Medulla oblongata (tissue), 1 donor: ENCODE measurements at regions not wholly inside any gene's neighbourhood (a gene's known extent, or its start where the extent isn't known, plus 50 kb on each side); places are given as distances from the start of the nearest gene placed in this dataset.
"Not testable (repeated sequence)": the region's sequence is repeated elsewhere in the genome, so short reads cannot be mapped to it uniquely, and the experiment has no call there.

Experiments
- DNase-seq: peaks from one replicate; pipeline ENCODE4 v3.0.0-alpha.2; 2015; ENCODE audit errors: extremely low spot score

DNA sequence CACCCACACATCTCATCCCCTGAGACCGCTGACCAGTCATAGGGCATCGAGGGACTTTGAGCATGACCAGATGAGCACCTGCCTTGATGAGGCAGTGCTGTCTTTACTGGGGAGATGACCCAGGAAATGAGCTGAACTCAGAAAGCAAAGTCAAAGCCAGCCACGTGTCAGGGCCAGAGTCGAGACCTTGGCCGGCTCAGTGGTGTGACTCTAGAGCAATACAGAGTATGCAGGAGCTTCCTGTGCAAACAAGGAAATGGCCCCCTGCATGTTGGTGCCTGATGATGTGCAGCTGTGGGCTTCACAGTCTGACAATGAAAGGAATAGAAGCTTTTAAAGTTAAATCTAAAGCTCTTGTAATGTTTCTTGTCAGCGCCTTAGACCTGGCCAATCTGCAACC, 332.9 kb downstream of the PCNX1 start:
- DNase-seq, result no peak

DNA sequence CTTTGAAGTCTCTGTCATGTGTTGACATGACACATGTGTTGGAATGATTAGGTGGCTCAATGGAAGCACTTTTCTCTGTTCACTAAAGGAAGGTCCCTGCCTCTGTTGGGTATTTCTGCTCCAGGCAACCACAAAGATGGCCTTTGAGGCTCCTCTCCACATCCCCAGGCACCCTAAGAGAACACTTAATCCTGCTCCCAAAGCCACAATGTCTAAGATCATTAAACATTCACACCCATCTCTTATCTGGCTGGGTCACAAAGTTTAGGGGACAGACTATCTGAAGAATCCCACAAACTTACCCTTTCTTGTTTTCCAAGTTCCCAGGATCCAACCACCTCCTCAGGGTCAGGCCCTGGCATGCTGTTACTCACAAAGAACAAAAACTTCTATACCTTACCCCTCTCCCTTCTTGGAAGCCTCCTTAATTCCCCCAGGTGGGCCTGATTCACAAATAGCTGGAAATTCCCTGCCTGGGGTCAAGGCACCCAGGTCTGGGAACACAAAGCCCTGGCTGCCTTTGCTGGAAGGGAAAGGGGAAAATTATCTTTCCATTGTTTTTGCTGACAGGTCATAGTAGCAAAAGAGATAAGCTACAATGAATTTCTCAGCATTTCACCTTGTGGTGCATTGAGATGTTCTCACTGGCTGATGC, 333.7 kb downstream of the PCNX1 start:
- no peak for DNase-seq

DNA sequence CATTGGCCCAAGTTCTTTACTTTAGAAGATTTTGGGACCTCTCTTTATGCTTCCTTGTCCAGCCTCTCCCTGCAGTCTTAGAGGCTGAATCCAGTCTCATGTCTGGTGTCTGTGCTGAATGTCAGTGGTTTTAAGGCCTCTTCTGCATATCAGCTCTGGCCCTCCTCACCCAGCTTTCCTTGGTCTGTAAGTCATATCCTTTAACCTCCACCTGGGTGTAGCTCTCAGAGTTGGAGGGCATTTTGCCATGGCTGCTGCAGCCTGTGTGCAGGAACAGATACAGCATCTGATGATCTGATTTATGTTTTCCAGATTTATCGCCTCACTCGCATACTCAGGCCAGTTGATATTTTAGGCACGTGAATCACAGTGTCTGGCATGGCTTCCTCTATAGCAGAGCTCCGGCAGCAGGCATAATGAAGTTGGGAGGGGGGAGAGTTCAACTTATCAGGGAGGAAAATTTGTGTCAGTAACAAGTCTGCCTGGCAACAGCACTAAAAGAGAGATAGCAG, 335.0 kb downstream of the PCNX1 start:
- DNase-seq, result no peak

DNA sequence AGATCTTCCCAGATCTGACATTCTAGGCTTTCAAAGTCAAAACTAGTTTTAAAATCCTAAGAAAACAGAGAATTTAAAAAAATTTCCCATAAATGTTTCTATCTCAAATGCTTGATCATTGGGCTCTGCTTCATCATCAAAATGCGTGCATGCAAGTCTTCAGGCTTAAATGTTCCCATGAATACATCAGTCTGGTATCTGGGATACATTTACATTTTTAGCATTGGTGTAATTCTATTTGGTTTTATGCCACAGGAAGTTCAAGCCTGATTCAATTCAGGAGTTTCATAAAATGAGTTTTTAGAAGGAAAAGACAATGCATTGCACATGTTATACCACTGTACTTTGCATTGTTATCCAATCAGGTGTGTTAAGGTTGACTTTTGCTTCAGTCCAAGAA, 336.4 kb downstream of the PCNX1 start:
- DNase-seq, result no peak

DNA sequence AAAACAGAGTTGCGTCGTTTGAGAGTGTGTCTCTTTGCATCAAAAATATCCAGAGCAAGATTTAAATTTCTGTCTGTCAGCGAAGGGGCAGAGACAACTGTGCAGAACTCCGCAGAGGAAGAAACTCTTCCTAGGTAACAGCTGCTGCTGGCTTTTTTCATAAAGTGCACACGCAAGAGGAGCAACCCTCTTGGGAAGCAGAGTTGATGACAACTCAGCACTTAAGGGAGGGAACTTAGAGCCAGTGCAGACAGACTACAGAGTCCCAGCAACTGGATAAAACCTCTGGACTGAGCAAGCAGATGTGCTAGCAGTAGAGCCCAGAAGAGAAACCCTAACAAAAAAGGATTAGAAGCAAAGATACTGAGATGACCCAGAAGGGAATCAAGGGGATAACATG, 337.1 kb downstream of the PCNX1 start:
- DNase-seq, result no peak

DNA sequence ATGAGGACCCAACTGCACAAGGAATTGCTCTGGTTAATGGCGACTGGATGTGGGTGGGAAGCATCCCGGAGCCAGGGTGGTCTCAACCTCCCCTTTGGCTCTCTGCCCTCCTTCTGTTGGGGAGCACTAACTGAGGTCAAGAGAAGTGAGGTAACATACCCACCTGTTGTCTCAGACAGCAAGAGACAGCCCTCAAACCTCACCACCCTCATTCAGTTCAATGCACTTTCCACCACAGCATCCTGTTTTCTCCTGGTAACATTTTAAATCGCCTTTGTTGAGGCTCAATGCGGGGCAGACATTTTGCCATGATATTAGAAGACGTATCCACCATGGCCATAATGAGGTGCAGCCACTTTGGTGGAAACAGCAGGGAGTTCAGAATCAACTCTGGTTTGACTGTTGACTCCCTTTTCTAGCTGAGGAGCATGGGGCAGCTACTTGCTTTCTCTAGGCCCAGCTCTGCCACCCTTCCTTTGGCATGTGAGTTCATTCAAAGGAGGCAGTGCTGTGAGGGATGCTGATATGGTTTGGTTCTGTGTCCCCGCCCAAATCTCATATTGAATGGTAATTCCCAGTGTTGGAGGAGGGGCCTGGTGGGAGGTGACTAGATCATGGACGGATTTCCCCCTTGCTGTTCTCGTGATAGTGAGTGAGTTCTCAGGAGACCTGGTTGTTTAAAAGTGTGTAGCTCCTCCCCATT, 338.6 kb downstream of the PCNX1 start:
- DNase-seq, result no peak

DNA sequence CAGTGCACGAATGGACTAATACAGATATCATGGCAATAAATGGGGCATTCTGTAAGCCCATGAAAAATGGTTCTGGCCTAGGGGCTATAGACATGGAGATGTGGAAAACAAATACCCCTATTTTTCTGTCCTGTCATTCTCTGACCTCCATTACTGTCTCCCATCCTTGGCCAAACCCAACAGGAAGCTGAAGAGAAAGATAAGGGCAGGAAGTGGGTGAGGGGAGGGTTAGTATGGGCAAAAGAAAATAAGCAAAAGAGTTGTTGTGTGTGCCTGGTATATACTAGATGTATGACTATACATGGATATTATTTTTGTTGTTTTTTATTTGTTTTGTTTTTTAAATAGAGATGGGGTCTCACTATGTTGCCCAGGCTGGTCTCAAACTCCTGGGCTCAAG, 339.3 kb downstream of the PCNX1 start:
- DNase-seq, result no peak

DNA sequence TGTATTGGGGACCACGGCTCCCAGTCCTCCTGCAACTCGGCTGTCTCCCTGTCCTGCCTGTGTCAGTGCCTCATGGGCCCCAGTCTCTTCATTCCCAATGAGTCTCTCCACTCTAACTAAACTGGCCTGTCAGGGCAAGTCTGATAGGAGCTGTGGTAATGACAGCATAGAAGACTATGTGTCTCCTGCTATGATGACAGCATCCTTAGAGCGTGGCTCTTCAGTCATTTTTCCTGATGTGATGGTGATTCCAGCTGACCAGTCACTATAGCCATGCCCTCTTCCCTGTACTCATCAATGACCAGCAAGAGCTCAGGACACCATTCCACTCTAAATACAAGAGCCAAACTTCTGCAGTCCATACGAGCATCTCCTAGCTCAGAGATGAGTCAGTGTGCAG, 339.8 kb downstream of the PCNX1 start:
- no peak for DNase-seq

DNA sequence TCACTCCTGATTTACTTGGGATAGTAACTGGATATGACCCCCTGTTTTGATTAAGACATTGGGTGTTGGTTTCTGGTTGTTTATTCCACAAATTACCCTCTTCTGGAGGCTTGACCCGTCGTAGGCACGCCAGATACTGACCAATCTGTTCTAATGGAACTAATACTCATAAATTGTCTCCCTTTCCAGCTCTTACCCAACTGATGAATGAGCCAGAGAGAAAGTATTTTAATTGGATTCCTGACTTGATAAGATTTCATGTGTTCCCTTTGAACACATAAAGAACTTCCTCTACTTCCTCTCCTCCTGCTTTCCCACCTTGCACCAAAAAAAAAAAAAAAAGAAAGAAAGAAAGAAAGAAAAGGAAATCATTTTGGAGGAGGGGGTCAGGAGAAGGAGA, 340.9 kb downstream of the PCNX1 start:
- no peak for DNase-seq

DNA sequence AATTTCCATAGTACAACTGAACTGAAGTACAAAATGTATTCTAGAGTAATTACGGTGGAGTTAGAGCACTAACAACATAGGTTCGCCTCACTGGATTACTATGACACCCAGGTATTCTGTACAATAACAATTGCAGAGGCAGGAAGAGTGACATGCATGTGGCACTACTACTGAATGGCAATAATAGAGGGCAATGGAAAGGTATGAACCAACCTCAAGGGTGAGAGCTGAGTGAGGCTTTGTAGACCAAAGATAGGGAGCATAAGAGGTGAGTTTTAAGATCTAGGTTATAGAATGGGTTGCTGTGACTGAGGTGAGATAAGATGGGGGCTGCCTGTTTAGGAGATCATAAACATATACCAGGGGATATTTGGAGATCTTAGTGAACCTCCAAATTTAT, 343.1 kb downstream of the PCNX1 start:
- no peak for DNase-seq

DNA sequence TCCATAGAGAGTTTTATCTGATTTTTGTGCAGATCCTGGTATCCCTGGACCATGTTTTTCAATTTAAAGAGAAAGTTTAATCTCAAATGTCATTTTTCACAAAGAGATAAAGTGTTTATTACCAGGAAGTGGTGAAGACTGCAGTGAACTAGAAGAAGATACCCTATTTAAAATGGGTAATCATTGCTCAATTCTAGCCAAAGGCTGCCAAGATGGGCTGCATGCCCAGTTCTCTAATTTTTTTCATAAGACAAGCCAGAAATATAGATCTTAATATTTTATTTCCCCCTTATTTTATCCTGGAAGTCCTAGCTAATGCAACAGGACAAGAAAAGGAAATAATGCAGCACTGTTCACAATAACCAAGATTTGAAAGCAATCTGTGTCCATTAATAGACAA, 343.5 kb downstream of the PCNX1 start:
- DNase-seq, result no peak

DNA sequence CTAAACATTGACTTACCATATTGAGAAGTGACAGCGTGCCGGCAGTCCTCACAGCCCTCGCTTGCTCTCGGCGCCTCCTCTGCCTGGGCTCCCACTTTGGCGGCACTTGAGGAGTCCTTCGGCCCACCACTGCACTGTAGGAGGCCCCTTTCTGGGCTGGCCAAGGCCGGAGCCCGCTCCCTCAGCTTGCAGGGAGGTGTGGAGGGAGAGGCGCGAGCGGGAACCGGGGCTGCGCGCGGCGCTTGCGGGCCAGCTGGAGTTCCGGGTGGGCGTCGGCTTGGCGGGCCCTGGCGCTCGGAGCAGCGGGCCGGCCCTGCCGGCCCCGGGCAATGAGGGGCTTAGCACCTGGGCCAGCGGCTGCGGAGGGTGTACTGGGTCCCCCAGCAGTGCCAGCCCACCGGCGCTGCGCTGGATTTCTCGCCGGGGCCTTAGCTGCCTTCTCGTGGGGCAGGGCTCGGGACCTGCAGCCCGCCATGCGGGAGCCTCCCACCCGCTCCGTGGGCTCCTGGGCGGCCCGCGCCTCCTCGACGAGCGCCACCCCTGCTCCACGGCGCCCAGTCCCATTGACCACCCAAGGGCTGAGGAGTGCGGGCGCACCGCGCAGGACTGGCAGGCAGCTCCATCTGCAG, 346.9 kb downstream of the PCNX1 start:
- DNase-seq, result not testable (repeated sequence)

DNA sequence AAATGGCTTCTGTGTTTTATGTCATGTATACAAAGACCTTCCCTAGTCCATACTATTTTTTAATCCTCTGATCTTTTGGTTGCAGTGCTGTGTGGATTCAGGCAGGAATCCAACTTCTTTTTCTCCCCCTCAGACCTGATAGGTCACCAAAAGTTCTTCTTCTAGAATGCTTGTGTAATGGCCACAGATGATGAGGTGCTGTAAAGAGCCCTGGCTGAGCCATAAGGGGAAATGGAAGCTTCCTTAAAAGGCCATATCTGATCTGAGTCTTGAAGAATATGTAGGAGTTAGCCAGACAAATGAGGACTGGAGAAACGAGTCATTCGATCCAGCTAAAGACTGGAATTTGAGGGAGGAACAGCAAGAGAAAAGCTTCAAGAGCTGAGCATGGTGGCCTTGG, 353.9 kb downstream of the PCNX1 start:
- DNase-seq, result no peak

DNA sequence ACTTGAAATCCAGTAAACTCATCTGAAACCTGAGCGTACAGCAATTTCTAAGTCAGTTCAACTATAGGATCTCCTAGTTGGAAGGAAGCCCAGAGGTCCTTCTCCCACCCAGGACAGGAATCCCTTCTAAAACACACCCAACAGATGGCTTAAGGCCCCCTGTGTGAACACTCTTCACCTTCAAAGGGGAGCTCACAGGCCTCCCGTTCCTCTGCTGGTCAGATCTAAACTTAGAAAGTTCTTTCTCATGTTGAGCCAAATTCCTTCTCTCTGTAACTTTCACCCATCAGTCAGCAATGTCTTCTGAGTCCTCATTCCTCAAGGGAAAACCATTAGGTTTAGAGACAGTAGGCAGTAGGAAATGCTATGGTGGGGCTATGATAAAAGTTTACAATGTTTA, 355.2 kb downstream of the PCNX1 start:
- DNase-seq, result no peak

DNA sequence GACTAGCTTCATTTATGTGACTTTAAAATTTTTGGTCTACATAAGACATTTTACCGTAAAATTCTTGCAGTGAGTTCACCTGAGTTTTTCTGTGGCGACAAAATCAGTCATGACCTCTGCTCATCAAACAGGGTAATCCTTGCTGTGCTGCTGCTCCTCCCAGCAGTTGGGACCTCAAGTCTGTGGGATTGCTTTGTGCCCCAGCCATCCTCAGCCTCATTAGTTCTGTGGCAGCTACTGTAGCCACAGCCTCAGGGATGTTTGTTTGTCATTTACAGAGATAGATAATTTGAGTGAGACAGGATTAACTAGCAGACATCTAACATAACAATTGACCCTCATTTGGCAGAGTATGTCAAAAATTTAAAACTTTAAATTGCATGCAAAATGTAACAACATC, 357.0 kb downstream of the PCNX1 start:
- DNase-seq, result no peak

DNA sequence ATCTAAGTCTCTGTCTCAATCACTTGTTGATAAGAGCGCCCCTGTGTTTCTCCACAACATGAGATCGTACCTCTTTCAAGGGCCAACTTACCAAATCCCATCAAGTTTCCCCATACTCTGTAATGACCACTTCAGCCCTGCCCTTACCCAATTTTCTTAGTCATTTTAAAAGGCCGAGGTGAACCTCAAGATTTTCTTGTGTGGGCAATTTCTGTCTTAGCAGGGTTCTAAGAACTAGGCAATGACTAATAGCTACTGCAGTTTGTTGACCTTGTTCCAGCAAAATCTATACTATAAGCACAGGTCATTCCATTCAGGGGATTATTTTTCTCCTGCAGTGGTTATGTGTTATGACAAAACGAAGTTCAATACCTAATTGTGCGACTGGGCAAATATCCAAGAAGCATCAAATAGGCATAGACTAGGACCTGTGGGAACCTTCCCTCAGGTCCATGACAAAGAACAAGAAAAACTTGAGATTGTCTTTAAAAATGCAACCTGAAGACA, 359.8 kb downstream of the PCNX1 start:
- no peak for DNase-seq

DNA sequence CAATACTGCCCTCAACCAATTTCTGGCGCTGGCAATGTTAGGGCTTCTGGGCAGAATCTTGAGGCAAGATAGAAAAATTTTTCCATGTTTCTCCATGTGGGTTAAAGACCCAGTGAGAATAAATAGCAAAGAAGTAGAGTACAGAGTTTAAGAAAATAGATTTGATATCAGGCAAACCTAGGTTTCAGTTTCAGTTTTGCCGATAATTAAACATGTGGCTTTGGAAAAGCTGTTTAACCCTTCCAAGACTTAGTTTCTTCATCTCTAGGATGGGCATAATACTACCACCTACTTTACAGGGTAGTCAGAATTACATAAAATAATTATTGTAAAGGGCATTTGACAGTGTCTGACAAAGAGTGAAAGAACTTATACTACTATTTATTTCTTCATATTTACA, 360.4 kb downstream of the PCNX1 start:
- no peak for DNase-seq

DNA sequence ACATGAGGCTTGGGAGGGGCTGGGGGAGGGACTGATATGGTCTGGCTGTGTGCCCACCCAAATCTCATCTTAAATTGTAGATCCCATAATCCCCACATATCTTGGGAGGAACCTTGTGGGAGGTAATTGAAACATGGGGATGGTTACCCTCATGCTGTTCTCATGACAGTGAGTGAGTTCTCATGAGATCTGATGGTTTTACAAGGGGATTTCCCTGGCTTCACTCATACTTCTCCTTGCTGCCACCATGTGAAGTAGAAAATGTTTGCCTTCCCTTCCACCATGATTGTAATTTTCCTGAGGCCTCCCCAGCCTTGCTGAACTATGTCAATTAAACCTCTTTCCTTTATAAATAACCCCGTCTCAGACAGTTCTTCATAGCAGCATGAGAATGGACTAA, 362.9 kb downstream of the PCNX1 start:
- DNase-seq, result no peak

DNA sequence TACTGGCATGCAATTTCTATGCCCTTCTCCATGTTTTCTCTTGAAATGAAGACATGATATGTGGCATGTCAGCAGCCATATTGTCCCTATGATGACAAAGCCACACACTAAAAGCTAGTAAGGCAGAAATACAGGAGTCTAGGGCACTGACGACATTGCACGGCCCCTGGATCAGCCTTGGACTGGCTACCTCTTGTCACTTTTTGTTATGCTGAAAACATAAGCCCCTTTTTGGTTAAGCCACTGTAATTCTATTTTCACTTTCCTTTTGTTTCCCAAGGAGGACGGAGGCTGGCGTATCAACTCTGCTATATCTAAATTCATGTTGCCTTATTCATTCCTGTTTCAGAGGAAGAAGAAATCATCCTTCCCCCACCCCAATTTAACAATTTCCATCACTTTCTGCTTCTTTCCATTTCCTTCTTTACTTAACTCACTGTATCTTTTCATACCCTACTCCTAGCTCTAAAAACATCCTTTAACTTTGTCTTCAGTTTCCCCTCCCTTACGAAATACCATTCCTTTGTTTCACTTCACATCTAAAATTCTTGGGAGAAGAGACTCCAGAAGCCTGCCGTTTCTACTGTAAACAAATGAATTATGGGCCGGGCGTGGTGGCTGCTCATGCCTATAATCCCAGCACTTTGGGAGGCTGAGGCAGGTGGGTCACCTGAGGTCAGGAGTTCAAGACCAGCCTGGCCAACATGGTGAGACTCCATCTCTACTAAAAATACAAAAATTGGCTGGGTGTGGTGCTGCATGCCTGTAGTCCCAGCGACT, 364.1 kb downstream of the PCNX1 start:
- no peak for DNase-seq

DNA sequence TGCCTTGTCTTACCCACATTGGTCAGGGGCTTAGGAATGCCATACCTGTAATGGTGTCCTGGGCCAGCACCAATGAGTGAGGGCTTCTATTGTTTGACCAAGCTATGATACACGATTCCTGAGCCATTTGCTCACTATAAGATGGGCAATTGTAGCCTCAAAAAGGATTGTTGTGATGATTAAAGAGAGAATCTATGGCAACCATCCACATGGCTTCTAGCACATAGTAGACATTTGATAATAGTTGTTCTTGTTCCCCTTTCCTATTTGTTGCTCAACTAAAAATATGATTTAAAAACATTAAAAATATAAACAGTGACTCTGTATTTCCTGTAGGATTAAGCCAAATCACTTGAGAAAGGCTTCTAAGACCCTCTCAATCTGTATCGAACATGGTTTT, 366.1 kb downstream of the PCNX1 start:
- no peak for DNase-seq

DNA sequence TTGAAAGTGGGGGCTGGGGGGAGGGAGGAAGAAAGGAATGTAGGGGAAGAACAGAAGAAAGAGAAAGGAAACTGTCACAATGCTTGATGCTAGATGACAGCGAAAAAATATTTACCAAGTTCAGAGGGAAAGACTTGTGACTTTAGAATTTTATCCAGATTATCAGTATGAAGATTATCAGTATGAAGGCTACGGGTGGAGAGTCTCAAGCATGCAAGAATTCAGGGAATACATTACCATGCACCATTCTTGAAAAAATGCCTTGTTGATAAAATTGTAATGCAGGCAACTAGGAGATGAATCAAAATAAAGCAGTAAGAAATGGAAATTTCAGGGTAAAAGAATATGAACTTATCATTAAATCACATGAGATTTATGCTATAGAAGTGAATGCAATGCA, 376.8 kb downstream of the PCNX1 start:
- DNase-seq, result no peak

DNA sequence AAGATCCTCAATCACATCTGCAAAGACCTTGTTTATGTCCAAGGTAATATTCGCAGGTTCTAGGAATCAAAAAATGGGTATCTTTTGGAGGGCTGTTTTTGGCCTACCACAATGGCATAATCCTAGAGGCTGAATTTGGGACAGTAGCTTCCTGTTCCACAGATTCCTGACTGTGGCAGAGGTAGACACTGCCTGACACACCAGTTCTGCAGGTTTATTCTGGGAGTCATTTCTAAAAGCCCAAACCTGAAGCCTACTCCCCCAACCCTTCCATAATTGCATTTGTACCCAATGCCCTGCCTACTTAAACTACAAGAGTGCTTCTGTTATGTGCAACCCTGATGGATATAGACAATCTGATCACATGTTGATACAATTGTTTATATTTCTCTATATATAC, 378.9 kb downstream of the PCNX1 start:
- no peak for DNase-seq
